ENCODE measurements at regions not wholly inside any gene's neighbourhood (a gene's known extent, or its start where the extent isn't known, plus 50 kb on each side); places are given as distances from the start of the nearest gene placed in this dataset.

DNA sequence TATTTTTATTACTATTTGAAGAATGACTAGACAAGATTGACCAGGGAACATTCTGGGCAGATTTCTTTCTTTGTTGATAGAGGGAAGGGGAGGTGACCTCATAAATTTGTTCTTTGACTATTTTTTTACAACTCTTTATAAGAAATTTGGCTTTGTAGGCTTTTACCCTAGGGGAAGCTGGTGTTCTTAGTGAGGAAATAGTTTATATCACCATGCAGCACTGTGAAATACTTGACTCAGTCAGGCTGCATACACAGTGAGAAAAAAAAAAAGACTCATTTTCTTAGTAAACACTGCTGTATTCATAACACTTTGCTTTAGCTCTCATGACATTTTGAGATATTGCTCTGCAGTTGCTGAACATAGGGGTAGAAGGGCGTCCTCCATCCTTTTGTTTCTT is 336.6 kb upstream of the PIK3R1 start:
- H3K79me2 ChIP-seq (ENCODE audit: insufficient read depth, low read length) = no peaks in the 10 kb centered on the region
- ChIA-PET CTCF (no interaction called here), RAD21 (ENCODE audit: low non-redundant PET in 1 of 2, low total read pairs in 2 of 2, uncharacterized antibody in 2 of 2, unreplicated experiment in 2 of 2) (no interaction called here), POLR2A (no interaction called here)
- H3K9me3 ChIP-seq (ENCODE audit: control insufficient read depth in 1 of 2, insufficient read depth in 1 of 2, low read depth in 1 of 2, low read length in 2 of 2) = no peaks in the 10 kb centered on the region
- H3K4me1 ChIP-seq (ENCODE audit: control insufficient read depth in 1 of 2, insufficient read depth in 2 of 2, low read length in 2 of 2) = no peaks in the 10 kb centered on the region
- BruUV-seq (replicated peaks) = no TSS peak
- no peak for DNase-seq (ENCODE audit: low read depth, low spot score)
- no peaks in the 10 kb centered on the region for H3K9me2 ChIP-seq (ENCODE audit: insufficient read depth)
- intact Hi-C loops (cut with micrococcal nuclease) = no loop called here
- TF ChIP-seq POLR2A (IDR thresholded peaks at IDR 0.05; ENCODE audit: borderline replicate concordance, extremely low read depth, insufficient read depth, insufficient read length) = no peak
- no peak for TF ChIP-seq REST (IDR thresholded peaks at IDR 0.05; ENCODE audit: low read depth)
- no peak for TF ChIP-seq POLR2AphosphoS5 (IDR thresholded peaks at IDR 0.05; ENCODE audit: low read depth, low read length)
- TF ChIP-seq JUND (IDR thresholded peaks at IDR 0.05) = no peak
- no peak for TF ChIP-seq CEBPB (IDR thresholded peaks at IDR 0.05; ENCODE audit: low read depth)
- TF ChIP-seq ELF1 (IDR thresholded peaks at IDR 0.05; ENCODE audit: borderline replicate concordance, low read depth) = no peak
- no peak for TF ChIP-seq YY1 (IDR thresholded peaks at IDR 0.05; ENCODE audit: extremely low read depth, insufficient replicate concordance, low read depth, low read length)
- TF ChIP-seq, protein P1, sequence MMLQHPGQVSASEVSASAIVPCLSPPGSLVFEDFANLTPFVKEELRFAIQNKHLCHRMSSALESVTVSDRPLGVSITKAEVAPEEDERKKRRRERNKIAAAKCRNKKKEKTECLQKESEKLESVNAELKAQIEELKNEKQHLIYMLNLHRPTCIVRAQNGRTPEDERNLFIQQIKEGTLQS (IDR thresholded peaks at IDR 0.05) = no peak
- TF ChIP-seq FOSL1 (IDR thresholded peaks at IDR 0.05; ENCODE audit: low read depth) = no peak
- TF ChIP-seq, protein P2, sequence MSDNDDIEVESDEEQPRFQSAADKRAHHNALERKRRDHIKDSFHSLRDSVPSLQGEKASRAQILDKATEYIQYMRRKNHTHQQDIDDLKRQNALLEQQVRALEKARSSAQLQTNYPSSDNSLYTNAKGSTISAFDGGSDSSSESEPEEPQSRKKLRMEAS (IDR thresholded peaks at IDR 0.05) = no peak
- H2AFZ ChIP-seq (ENCODE audit: low read depth, low read length, poor library complexity, severe bottlenecking) = no peak overlapping the region
- H3K9ac ChIP-seq (ENCODE audit: low read length) = no peak overlapping the region
- no peaks in the 10 kb centered on the region for H3K36me3 ChIP-seq (ENCODE audit: control insufficient read depth in 1 of 2, insufficient read depth in 2 of 2, low read length in 2 of 2)
- H3K27me3 ChIP-seq (ENCODE audit: insufficient read depth, low read length) = peaks cover 14% of the 10 kb centered on the region
- H4K20me1 ChIP-seq (ENCODE audit: insufficient read depth) = no peaks in the 10 kb centered on the region
- no peak overlapping the region for H3K27ac ChIP-seq (ENCODE audit: low read depth, low read length)
- no peak for ATAC-seq
- no peak overlapping the region for H3K4me3 ChIP-seq (replicated peaks in 1 of 2; ENCODE audit: low read depth in 1 of 2, low read length in 2 of 2)
- no peak overlapping the region for H3K4me2 ChIP-seq (ENCODE audit: low read length)
